NB4 (cell line): ENCODE measurements at regions not wholly inside any gene's neighbourhood (a gene's known extent, or its start where the extent isn't known, plus 50 kb on each side); places are given as distances from the start of the nearest gene placed in this dataset.
"Not testable (repeated sequence)": the region's sequence is repeated elsewhere in the genome, so short reads cannot be mapped to it uniquely, and the experiment has no call there.

Experiments used
- MAX ChIP-seq: IDR thresholded peaks from 2 replicates; pipeline ENCODE4 v1.6.1; 2011; ENCODE audit warnings: low read depth, low read length
- POLR2A ChIP-seq: IDR thresholded peaks from 2 replicates; pipeline ENCODE4 v1.6.1; 2011; ENCODE audit warnings: mild to moderate bottlenecking; ENCODE audit not compliant: insufficient read length; ENCODE audit errors: extremely low read depth
- TF ChIP-seq, protein P1 (sequence below): IDR thresholded peaks from one replicate; pipeline ENCODE4 v1.5.1; 2012; ENCODE audit warnings: low read depth, low read length

GRCh38 chr10:63848871-63849270, 327.7 kb downstream of the REEP3 start:
- TF ChIP-seq, protein P1, sequence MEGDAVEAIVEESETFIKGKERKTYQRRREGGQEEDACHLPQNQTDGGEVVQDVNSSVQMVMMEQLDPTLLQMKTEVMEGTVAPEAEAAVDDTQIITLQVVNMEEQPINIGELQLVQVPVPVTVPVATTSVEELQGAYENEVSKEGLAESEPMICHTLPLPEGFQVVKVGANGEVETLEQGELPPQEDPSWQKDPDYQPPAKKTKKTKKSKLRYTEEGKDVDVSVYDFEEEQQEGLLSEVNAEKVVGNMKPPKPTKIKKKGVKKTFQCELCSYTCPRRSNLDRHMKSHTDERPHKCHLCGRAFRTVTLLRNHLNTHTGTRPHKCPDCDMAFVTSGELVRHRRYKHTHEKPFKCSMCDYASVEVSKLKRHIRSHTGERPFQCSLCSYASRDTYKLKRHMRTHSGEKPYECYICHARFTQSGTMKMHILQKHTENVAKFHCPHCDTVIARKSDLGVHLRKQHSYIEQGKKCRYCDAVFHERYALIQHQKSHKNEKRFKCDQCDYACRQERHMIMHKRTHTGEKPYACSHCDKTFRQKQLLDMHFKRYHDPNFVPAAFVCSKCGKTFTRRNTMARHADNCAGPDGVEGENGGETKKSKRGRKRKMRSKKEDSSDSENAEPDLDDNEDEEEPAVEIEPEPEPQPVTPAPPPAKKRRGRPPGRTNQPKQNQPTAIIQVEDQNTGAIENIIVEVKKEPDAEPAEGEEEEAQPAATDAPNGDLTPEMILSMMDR: not testable (repeated sequence)
- TF ChIP-seq POLR2A, MAX: not testable (repeated sequence)
